H1 (cell line): ENCODE measurements at regions not wholly inside any gene's neighbourhood (a gene's known extent, or its start where the extent isn't known, plus 50 kb on each side); places are given as distances from the start of the nearest gene placed in this dataset.

Experiments
- ASH2L ChIP-seq: fragments of 200-600, 300-600 bp; sonication (generic); IDR thresholded peaks from one replicate; pipeline ENCODE4 v1.7.1; 2017; ENCODE audit warnings: low read length
- BCL11A ChIP-seq, 2 experiments: IDR thresholded peaks; one replicate each; pipeline ENCODE4 v1.6.1; 2011; ENCODE audit warnings: low read depth in 2 of 2, low read length in 2 of 2, mild to moderate bottlenecking in 2 of 2
- CHD2 ChIP-seq: IDR thresholded peaks from 2 replicates; pipeline ENCODE4 v1.6.1; 2012; ENCODE audit warnings: low read length, improper control_type of control experiment
- JUN ChIP-seq: IDR thresholded peaks from 2 replicates; pipeline ENCODE4 v1.6.1; 2011; ENCODE audit warnings: low read depth, mild to moderate bottlenecking, improper control_type of control experiment, low read length
- MAX ChIP-seq: IDR thresholded peaks from 2 replicates; pipeline ENCODE4 v1.6.1; 2012; ENCODE audit warnings: inconsistent platforms
- POLR2AphosphoS5 ChIP-seq: IDR thresholded peaks from 2 replicates; pipeline ENCODE4 v1.6.1; 2011; ENCODE audit warnings: low read depth, low read length
- SRF ChIP-seq: IDR thresholded peaks from 2 replicates; pipeline ENCODE4 v1.6.1; 2011; ENCODE audit warnings: mild to moderate bottlenecking, low read depth, low read length, moderate library complexity

GRCh38 chr1:4500441-4500840 lies 154.0 kb upstream of the AJAP1 start (continued):
- TF ChIP-seq POLR2AphosphoS5 (no peak), SRF (no peak), CHD2 (no peak), MAX (no peak), JUN (no peak), BCL11A (IDR thresholded peaks at IDR 0.05; ENCODE audit: low read depth in 2 of 2, low read length in 2 of 2) (no peak), ASH2L (no peak)
